Central memory CD8-positive, alpha-beta T cell (primary cell): ENCODE measurements at regions not wholly inside any gene's neighbourhood (a gene's known extent, or its start where the extent isn't known, plus 50 kb on each side); places are given as distances from the start of the nearest gene placed in this dataset.
"Not testable (repeated sequence)": the region's sequence is repeated elsewhere in the genome, so short reads cannot be mapped to it uniquely, and the experiment has no call there.

Experiments used
- ATAC-seq: fragments of 150-1000 bp; cut with Tn5 transposase; replicated peaks from 2 replicates; pipeline ENCODE4 v1.10.0; 2022; ENCODE audit warnings: mild to moderate bottlenecking, moderate FRiP score, moderate number of reproducible peaks; ENCODE audit not compliant: poor library complexity, severe bottlenecking; ENCODE audit errors: extremely low read depth
- DNase-seq, 2 donors: peaks; one replicate each; pipeline ENCODE4 v3.0.0; 2021; ENCODE audit warnings: low spot score in 2 of 2
- H3K27ac Mint-ChIP-seq: one replicate; pipeline ENCODE4 v1.8.0; 2022; ENCODE audit warnings: low read depth, mild to moderate bottlenecking, moderate library complexity, mixed read lengths
- H3K27me3 Mint-ChIP-seq: one replicate; pipeline ENCODE4 v1.8.0; 2022; ENCODE audit warnings: mixed read lengths
- H3K36me3 Mint-ChIP-seq: one replicate; pipeline ENCODE4 v1.8.0; 2022; ENCODE audit warnings: mild to moderate bottlenecking, moderate library complexity, mixed read lengths; ENCODE audit not compliant: insufficient read depth
- H3K4me1 Mint-ChIP-seq: one replicate; pipeline ENCODE4 v1.8.0; 2022; ENCODE audit warnings: mixed read lengths
- H3K4me3 Mint-ChIP-seq: one replicate; pipeline ENCODE4 v1.8.0; 2022; ENCODE audit warnings: mild to moderate bottlenecking, moderate library complexity, mixed read lengths
- H3K9me3 Mint-ChIP-seq: one replicate; pipeline ENCODE4 v1.8.0; 2022; ENCODE audit warnings: mixed read lengths

GRCh38 chr6:167664678-167665660 lies 161.7 kb upstream of the AFDN start:
- Mint-ChIP-seq H3K4me1 (no peaks in the 10 kb centered on the region), H3K9me3 (no peaks in the 10 kb centered on the region), H3K27ac (no peak overlapping the region), H3K27me3 (no peaks in the 10 kb centered on the region), H3K36me3 (no peaks in the 10 kb centered on the region), H3K4me3 (no peak overlapping the region)
- DNase-seq (no peak), ATAC-seq (no peak)

GRCh38 chr6:167665698-167666330 lies 160.9 kb upstream of the AFDN start:
- no peaks in the 10 kb centered on the region for H3K27me3 Mint-ChIP-seq
- H3K4me3 Mint-ChIP-seq: no peak overlapping the region

DNA sequence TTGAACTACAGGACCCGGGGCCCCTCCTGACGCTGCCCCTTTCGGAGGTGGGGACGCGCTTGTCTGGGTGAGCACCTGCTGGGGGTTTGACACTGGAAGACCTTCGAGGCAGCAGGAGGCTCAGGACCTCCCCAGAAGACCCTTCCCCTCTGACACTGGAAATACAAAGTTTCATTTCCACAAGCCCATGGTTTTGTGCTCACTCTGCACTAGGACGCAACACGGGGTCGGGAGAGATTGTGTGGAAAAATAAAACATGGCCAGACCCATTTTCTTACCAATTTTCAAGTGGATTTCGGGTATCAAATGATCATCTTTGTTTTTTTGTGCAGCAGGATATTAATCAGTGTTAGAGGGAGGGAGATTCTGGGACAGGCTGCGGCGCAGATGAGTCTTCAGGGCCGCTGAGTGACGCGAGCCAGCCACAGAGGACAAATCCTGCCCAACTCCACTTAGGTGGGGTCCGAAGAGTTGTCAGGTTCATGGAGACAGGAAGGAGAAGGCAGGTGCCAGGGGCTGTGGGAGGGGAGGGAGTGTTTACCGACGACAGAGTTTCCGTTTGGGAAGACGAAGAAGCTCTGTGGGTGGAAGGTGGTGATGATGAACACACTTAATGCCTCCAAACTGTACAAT lies 160.0 kb upstream of the AFDN start:
- Mint-ChIP-seq H3K4me3 (no peak overlapping the region), H3K36me3 (no peaks in the 10 kb centered on the region), H3K27me3 (no peaks in the 10 kb centered on the region), H3K9me3 (peaks cover 3% of the 10 kb centered on the region), H3K27ac (no peak overlapping the region), H3K4me1 (no peaks in the 10 kb centered on the region)
- no peak for ATAC-seq
- DNase-seq: no peak

More at GRCh38 chr6:167665698-167666330, 160.9 kb upstream of the AFDN start:
- DNase-seq (no peak), ATAC-seq (no peak)
- no peaks in the 10 kb centered on the region for H3K4me1 Mint-ChIP-seq
- no peaks in the 10 kb centered on the region for H3K9me3 Mint-ChIP-seq
- no peaks in the 10 kb centered on the region for H3K36me3 Mint-ChIP-seq
- no peak overlapping the region for H3K27ac Mint-ChIP-seq

DNA sequence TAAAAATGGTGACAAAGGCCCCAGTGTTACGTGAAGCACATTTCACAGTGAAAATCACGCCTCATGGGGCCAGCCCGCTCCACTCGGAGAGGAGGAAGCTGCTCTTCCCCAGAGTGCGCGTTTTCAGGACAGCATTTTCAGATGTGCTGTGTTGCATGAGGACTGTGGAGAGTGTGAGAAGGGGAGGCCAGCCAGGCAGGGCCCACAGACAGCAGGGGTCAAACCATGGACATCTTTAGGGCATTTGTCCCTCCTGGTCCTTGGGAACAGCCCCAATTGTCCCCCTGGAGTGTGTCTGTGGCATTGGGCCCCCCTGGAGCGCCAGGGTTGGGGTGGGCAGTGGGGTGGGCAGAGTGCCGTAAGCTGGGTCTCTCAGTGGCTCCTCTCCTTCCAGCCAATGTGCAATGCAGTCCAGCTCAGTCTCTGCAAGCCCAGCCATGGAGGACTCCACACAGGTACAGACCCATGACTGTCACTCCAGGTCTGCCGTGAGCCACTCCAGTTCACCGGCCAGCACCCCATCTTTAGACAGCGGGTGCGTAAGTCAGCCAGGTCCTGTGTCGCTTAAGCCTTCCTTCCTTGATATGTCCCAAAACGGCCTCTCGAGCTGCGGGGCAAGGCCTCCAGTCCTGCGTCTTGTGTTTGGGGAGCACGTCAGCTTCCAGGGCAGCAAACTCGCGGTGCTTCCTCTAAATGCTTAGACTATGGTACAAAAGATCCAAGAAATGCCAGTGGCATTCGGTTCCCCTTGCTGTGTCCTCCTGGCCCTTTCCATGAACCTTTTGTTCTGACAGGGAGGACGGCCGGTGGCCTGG lies 159.3 kb upstream of the AFDN start:
- no peak for DNase-seq
- Mint-ChIP-seq H3K9me3 (peaks cover 8% of the 10 kb centered on the region), H3K36me3 (no peaks in the 10 kb centered on the region), H3K4me3 (no peak overlapping the region), H3K27me3 (no peaks in the 10 kb centered on the region), H3K4me1 (no peaks in the 10 kb centered on the region), H3K27ac (no peak overlapping the region)
- ATAC-seq: no peak

- no peaks in the 10 kb centered on the region for H3K36me3 Mint-ChIP-seq
- no peaks in the 10 kb centered on the region for H3K27me3 Mint-ChIP-seq
- no peak overlapping the region for H3K4me3 Mint-ChIP-seq
- DNase-seq: no peak
- H3K4me1 Mint-ChIP-seq: no peaks in the 10 kb centered on the region
- H3K9me3 Mint-ChIP-seq: peaks cover 11% of the 10 kb centered on the region
- no peak overlapping the region for H3K27ac Mint-ChIP-seq
- no peak for ATAC-seq
These were observed 158.5 kb upstream of the AFDN start for GRCh38 chr6:167668019-167668753.

- DNase-seq (no peak), ATAC-seq (no peak)
- H3K27ac Mint-ChIP-seq: no peak overlapping the region
- peaks cover 11% of the 10 kb centered on the region for H3K9me3 Mint-ChIP-seq
- no peak overlapping the region for H3K4me3 Mint-ChIP-seq
- no peaks in the 10 kb centered on the region for H3K36me3 Mint-ChIP-seq
- no peaks in the 10 kb centered on the region for H3K4me1 Mint-ChIP-seq
- no peaks in the 10 kb centered on the region for H3K27me3 Mint-ChIP-seq
These were observed 157.8 kb upstream of the AFDN start for GRCh38 chr6:167668754-167669552.

- Mint-ChIP-seq H3K9me3 (peaks cover 11% of the 10 kb centered on the region), H3K27ac (no peak overlapping the region), H3K4me3 (no peak overlapping the region), H3K36me3 (no peaks in the 10 kb centered on the region), H3K4me1 (no peaks in the 10 kb centered on the region), H3K27me3 (no peaks in the 10 kb centered on the region)
- DNase-seq (no peak), ATAC-seq (no peak)
These were observed 157.2 kb upstream of the AFDN start for GRCh38 chr6:167669553-167669849.

DNA sequence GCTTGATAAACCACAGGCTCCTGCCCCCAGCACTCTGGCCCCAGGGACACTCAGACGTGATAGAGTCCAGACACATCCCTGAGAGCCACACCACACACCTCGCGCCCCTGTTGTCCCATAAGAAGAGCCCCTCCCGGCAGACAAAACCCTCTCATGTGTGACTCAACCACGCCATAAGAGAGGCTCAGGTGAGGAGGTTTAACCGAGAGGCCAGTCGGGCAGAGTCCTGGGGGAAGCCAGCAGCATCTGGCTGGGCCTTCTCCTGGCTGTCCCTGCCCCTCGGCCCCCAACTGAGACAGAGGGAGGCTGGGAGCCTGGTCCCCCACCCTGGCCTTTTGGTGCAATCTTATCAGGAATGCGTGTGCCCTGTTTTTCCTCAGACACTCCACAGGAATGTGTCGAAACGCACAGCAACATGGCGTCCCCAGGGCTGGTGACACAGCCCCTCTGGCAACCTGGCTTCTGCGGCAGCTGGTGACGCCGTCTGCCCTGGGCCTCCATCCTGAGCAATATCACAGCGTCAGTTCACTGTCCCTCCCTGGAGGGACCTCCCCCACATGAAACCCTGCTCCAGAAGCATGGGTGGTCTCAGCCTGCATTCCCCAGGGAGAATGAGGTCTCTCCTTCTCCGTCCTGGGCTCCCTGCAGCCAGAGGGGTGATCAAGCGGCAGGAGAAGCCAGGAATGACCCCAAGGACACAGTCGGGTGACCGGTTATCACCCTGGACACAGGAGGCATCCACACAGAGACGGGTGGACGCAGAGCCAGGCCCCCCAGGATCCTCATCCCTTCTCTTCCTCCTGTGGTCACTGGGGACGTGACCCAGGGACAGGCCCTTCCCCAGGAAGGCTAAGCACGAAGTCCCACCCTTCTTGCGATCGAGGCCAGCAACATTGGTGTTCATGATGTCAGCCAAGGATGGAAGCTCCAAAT lies 156.6 kb upstream of the AFDN start:
- no peaks in the 10 kb centered on the region for H3K36me3 Mint-ChIP-seq
- H3K4me1 Mint-ChIP-seq: no peaks in the 10 kb centered on the region
- ATAC-seq (no peak), DNase-seq (no peak)
- no peak overlapping the region for H3K27ac Mint-ChIP-seq
- no peak overlapping the region for H3K4me3 Mint-ChIP-seq
- H3K27me3 Mint-ChIP-seq: peaks cover 6% of the 10 kb centered on the region
- peaks cover 11% of the 10 kb centered on the region for H3K9me3 Mint-ChIP-seq

GRCh38 chr6:167670938-167671338 lies 155.8 kb upstream of the AFDN start:
- H3K9me3 Mint-ChIP-seq: peaks cover 11% of the 10 kb centered on the region
- DNase-seq: no peak
- H3K36me3 Mint-ChIP-seq: no peaks in the 10 kb centered on the region
- no peak overlapping the region for H3K4me3 Mint-ChIP-seq
- H3K4me1 Mint-ChIP-seq: no peaks in the 10 kb centered on the region
- H3K27me3 Mint-ChIP-seq: peaks cover 14% of the 10 kb centered on the region
- no peak for ATAC-seq
- no peak overlapping the region for H3K27ac Mint-ChIP-seq

- DNase-seq, H3K4me3 Mint-ChIP-seq, H3K36me3 Mint-ChIP-seq, H3K27ac Mint-ChIP-seq, H3K4me1 Mint-ChIP-seq, ATAC-seq: not testable (repeated sequence)
- peaks cover 20% of the 10 kb centered on the region for H3K27me3 Mint-ChIP-seq
- H3K9me3 Mint-ChIP-seq: peaks cover 11% of the 10 kb centered on the region
These were observed 155.2 kb upstream of the AFDN start for GRCh38 chr6:167671379-167671976.
